ENCODE measurements at regions not wholly inside any gene's neighbourhood (a gene's known extent, or its start where the extent isn't known, plus 50 kb on each side); places are given as distances from the start of the nearest gene placed in this dataset.

DNA sequence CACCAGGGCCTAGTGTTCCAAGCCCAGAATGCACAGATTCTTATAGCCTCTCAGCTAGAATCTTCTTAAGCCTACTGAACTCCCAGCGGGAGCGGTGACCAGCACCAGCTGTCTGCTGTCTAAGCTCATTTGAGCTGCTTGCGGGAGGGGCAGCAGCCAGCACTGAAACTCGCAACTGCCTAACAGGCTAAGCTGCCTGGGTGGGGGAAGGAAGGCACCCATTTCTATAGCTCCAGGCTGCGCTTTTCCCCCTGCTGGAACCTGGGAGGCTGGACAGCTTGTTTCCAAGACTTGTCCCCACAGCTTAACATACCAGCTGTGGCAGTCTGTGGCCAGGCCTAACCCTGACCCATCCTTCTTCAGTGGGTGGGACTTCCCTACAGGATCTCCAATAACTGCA, 512.9 kb downstream of the EFNA5 start:
- Histone ChIP-seq H3K27ac (no peak overlapping the region), H3K36me3 (no peaks in the 10 kb centered on the region), H3K27me3 (no peaks in the 10 kb centered on the region), H3K9me3 (peaks cover 0 to 3% (median 0%) of the 10 kb centered on the region in 4 donors), H3K4me1 (peaks cover 0 to 6% (median 2%) of the 10 kb centered on the region in 4 donors), H3K4me3 (no peak overlapping the region)
- peak in 1 of 2 donors; percentile 27 for DNase-seq
- intact Hi-C loops (cut with DNase I; ENCODE audit: low total_unique reads), result no loop called here
- TF ChIP-seq POLR2A (IDR thresholded peaks at IDR 0.05) (no peak), POLR2AphosphoS5 (IDR thresholded peaks at IDR 0.05) (no peak), EP300 (IDR thresholded peaks at IDR 0.05) (no peak)
- TF ChIP-seq, protein P1, sequence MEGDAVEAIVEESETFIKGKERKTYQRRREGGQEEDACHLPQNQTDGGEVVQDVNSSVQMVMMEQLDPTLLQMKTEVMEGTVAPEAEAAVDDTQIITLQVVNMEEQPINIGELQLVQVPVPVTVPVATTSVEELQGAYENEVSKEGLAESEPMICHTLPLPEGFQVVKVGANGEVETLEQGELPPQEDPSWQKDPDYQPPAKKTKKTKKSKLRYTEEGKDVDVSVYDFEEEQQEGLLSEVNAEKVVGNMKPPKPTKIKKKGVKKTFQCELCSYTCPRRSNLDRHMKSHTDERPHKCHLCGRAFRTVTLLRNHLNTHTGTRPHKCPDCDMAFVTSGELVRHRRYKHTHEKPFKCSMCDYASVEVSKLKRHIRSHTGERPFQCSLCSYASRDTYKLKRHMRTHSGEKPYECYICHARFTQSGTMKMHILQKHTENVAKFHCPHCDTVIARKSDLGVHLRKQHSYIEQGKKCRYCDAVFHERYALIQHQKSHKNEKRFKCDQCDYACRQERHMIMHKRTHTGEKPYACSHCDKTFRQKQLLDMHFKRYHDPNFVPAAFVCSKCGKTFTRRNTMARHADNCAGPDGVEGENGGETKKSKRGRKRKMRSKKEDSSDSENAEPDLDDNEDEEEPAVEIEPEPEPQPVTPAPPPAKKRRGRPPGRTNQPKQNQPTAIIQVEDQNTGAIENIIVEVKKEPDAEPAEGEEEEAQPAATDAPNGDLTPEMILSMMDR (IDR thresholded peaks at IDR 0.05), result no peak
- 75 to 96% (median 92%) methylated on average over 5 of the region's 5 CpGs for WGBS, 5 donors

DNA sequence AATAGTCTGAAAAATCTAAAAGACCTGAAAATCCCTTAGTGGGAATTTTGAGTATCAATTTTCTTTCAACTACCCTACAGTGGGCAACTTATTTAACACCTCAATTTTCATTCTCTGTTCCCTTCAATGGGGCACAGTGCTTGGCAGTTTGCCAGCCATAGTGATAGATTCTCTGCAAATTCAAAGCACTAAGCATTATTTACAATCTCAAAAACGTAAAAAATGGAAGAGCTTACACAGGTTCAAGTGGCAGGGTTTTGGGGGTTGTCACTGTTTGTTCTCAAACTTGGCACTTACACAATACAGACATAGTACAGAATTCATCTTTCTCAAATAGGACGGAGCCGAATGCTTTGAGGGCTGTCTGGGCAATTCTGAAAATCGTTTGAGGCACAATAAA, 515.0 kb downstream of the EFNA5 start:
- DNase-seq, result peak in 1 of 2 donors; percentile 11
- no peak overlapping the region for H3K27ac ChIP-seq
- no peaks in the 10 kb centered on the region for H3K27me3 ChIP-seq
- peaks cover 0 to 3% (median 0%) of the 10 kb centered on the region in 4 donors for H3K9me3 ChIP-seq
- TF ChIP-seq EP300 (IDR thresholded peaks at IDR 0.05) (no peak), POLR2AphosphoS5 (IDR thresholded peaks at IDR 0.05) (no peak), POLR2A (IDR thresholded peaks at IDR 0.05) (no peak)
- TF ChIP-seq, protein P1 (IDR thresholded peaks at IDR 0.05), result no peak
- WGBS, 5 donors, result 64 to 77% (median 74%) methylated on average over 4 of the region's 4 CpGs
- no peaks in the 10 kb centered on the region for H3K36me3 ChIP-seq
- no peak overlapping the region for H3K4me3 ChIP-seq
- intact Hi-C loops (cut with DNase I; ENCODE audit: low total_unique reads), result no loop called here
- peaks cover 0 to 6% (median 2%) of the 10 kb centered on the region in 4 donors for H3K4me1 ChIP-seq

DNA sequence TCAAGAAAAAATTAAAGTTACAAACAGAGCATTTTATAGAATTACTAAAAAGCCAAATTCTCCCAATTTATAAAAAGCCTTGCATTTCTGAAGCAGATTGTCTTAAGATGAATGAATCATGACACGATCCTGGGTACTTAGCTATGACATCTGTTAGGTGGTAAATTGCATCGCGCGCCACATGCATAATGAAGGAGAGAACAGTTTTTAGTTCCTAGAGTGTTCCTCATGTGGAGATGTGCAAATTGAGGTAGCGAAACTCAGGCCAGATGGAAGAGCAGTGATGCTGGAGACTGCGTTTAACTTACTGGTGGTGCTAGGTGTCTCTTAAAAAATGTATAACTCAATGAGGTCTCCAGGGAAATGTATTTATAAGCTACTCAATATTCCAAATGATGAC, 516.1 kb downstream of the EFNA5 start:
- H3K36me3 ChIP-seq, result no peaks in the 10 kb centered on the region
- no peaks in the 10 kb centered on the region for H3K27me3 ChIP-seq
- 89 to 97% (median 94%) methylated on average over 6 of the region's 6 CpGs for WGBS, 5 donors
- DNase-seq, result no peak
- no peak for TF ChIP-seq EP300 (IDR thresholded peaks at IDR 0.05)
- no peak for TF ChIP-seq POLR2AphosphoS5 (IDR thresholded peaks at IDR 0.05)
- no peak for TF ChIP-seq POLR2A (IDR thresholded peaks at IDR 0.05)
- no peak overlapping the region for H3K27ac ChIP-seq
- H3K4me3 ChIP-seq, result no peak overlapping the region
- peaks cover 0 to 6% (median 2%) of the 10 kb centered on the region in 4 donors for H3K4me1 ChIP-seq
- no peaks in the 10 kb centered on the region for H3K9me3 ChIP-seq
- intact Hi-C loops (cut with DNase I; ENCODE audit: low total_unique reads), result no loop called here

DNA sequence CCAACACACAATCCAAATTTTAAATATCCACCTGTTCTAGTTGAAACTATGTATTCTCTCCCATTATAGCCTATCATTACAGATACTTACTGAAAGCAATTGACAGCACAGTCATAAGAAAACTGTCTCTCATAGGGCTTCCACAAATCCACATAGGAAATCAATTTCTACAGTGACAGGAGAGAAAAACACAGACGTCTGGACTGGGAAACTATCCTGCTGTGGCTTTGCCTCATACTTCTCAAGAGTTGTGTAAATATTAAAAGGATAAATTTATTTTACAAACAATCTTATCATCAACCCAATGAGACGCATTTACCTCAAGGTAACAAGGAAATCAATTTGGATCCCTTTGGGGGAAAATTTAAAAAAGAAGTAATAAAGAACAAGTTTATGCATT, 517.5 kb downstream of the EFNA5 start:
- no peak for DNase-seq
- 12 to 25% (median 19%) methylated on average over 2 of the region's 2 CpGs for WGBS, 5 donors
- H3K4me3 ChIP-seq, result no peak overlapping the region
- H3K27ac ChIP-seq, result no peak overlapping the region
- no peaks in the 10 kb centered on the region for H3K9me3 ChIP-seq
- H3K4me1 ChIP-seq, result peaks cover 0 to 6% (median 2%) of the 10 kb centered on the region in 4 donors
- intact Hi-C loops (cut with DNase I; ENCODE audit: low total_unique reads), result no loop called here
- H3K36me3 ChIP-seq, result no peaks in the 10 kb centered on the region
- TF ChIP-seq POLR2AphosphoS5 (IDR thresholded peaks at IDR 0.05), result no peak
- TF ChIP-seq, protein P1 (IDR thresholded peaks at IDR 0.05), result no peak
- no peak for TF ChIP-seq POLR2A (IDR thresholded peaks at IDR 0.05)
- TF ChIP-seq EP300 (IDR thresholded peaks at IDR 0.05), result no peak
- no peaks in the 10 kb centered on the region for H3K27me3 ChIP-seq

DNA sequence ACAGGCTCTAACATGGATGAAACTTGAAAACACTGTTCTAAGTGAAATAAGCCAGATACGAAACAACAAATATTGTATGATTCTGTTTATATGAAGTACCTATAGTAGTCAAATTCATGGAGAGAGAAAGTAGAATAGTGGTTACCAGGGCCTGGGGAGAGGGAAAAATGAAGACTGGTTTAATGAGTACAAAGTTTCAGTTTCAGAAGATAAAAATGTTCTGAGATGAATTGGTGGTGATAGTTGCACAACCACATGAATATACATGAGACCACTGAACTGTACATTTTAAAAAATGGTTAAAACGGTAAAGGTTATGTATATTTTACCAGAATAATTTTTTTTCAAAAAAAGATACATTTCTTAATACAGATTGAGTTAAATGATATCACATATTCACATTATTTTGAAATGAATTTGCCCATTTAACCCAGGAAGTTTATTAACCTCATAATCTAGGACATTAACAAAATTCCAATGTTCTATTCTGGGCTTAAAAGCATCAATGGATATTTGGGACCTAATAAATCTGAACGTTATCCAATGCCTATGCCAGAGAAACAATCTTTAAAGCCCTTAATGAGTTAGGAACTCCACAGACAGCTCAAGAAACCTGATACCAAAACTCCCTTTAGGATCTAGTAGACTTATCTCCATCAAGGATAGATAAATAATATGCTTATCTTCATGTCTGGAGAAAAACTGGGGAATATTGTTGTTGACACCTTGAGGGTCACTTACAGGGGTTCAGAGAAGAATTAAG, 521.3 kb downstream of the EFNA5 start:
- DNase-seq, result no peak
- no peaks in the 10 kb centered on the region for H3K9me3 ChIP-seq
- WGBS, 5 donors, result 46 to 71% (median 55%) methylated on average over 3 of the region's 3 CpGs
- no peaks in the 10 kb centered on the region for H3K36me3 ChIP-seq
- H3K27ac ChIP-seq, result no peak overlapping the region
- no peaks in the 10 kb centered on the region for H3K27me3 ChIP-seq
- intact Hi-C loops (cut with DNase I; ENCODE audit: low total_unique reads), result no loop called here
- no peak overlapping the region for H3K4me3 ChIP-seq
- H3K4me1 ChIP-seq, result peaks cover 0 to 6% (median 2%) of the 10 kb centered on the region in 4 donors
- TF ChIP-seq POLR2AphosphoS5 (IDR thresholded peaks at IDR 0.05), result no peak
- TF ChIP-seq, protein P1 (IDR thresholded peaks at IDR 0.05), result no peak
- no peak for TF ChIP-seq POLR2A (IDR thresholded peaks at IDR 0.05)
- TF ChIP-seq EP300 (IDR thresholded peaks at IDR 0.05), result no peak

Data from stomach (tissue), 8 donors.